ENCODE measurements at regions not wholly inside any gene's neighbourhood (a gene's known extent, or its start where the extent isn't known, plus 50 kb on each side); places are given as distances from the start of the nearest gene placed in this dataset.

- H3K4me1 Mint-ChIP-seq: no peaks in the 10 kb centered on the region
- DNase-seq: no peak
- CTCF ChIA-PET: interaction anchor here (0.6 kb wide), 1 partner anchor 68 kb away, joined by 3 read pairs; no protein-coding TSS in a partner anchor
- H3K9me3 Mint-ChIP-seq: no peaks in the 10 kb centered on the region
- no peaks in the 10 kb centered on the region for H3K36me3 Mint-ChIP-seq (ENCODE audit: low read depth)
- H3K27me3 Mint-ChIP-seq: no peaks in the 10 kb centered on the region
- POLR2A ChIA-PET: no interaction called here
- H3K4me3 Mint-ChIP-seq: no peak overlapping the region
- no peak overlapping the region for H3K27ac Mint-ChIP-seq
These were observed 727.5 kb downstream of the TBL1XR1 start for GRCh38 chr3:176469694-176470205.

- Mint-ChIP-seq H3K36me3 (ENCODE audit: low read depth) (no peaks in the 10 kb centered on the region), H3K4me1 (no peaks in the 10 kb centered on the region), H3K4me3 (no peak overlapping the region), H3K27ac (no peak overlapping the region), H3K27me3 (no peaks in the 10 kb centered on the region), H3K9me3 (no peaks in the 10 kb centered on the region)
- no peak for DNase-seq
- ChIA-PET CTCF (no interaction called here), POLR2A (no interaction called here)
These were observed 733.7 kb downstream of the TBL1XR1 start for GRCh38 chr3:176463610-176464009.

- H3K27ac Mint-ChIP-seq: no peak overlapping the region
- H3K4me3 Mint-ChIP-seq: no peak overlapping the region
- H3K27me3 Mint-ChIP-seq: no peaks in the 10 kb centered on the region
- DNase-seq: no peak
- H3K36me3 Mint-ChIP-seq (ENCODE audit: low read depth): no peaks in the 10 kb centered on the region
- CTCF ChIA-PET: no interaction called here
- H3K4me1 Mint-ChIP-seq: no peaks in the 10 kb centered on the region
- POLR2A ChIA-PET: no interaction called here
- H3K9me3 Mint-ChIP-seq: peaks cover 5% of the 10 kb centered on the region
These were observed 749.9 kb downstream of the TBL1XR1 start for GRCh38 chr3:176447369-176447768.

GRCh38 chr3:176442326-176442725 lies 755.0 kb downstream of the TBL1XR1 start:
- POLR2A ChIA-PET: no interaction called here
- no peaks in the 10 kb centered on the region for H3K27me3 Mint-ChIP-seq

GRCh38 chr3:176439729-176440128 lies 757.6 kb downstream of the TBL1XR1 start:
- POLR2A ChIA-PET: no interaction called here
- Mint-ChIP-seq H3K9me3 (peaks cover 5% of the 10 kb centered on the region), H3K36me3 (ENCODE audit: low read depth) (no peaks in the 10 kb centered on the region), H3K27me3 (no peaks in the 10 kb centered on the region), H3K4me1 (no peaks in the 10 kb centered on the region), H3K27ac (no peak overlapping the region), H3K4me3 (no peak overlapping the region)
- DNase-seq: no peak
- CTCF ChIA-PET: no interaction called here

More at GRCh38 chr3:176442326-176442725, 755.0 kb downstream of the TBL1XR1 start:
- Mint-ChIP-seq H3K36me3 (ENCODE audit: low read depth) (no peaks in the 10 kb centered on the region), H3K27ac (no peak overlapping the region), H3K4me1 (no peaks in the 10 kb centered on the region), H3K9me3 (peaks cover 5% of the 10 kb centered on the region), H3K4me3 (no peak overlapping the region)
- DNase-seq: no peak
- CTCF ChIA-PET: no interaction called here

GRCh38 chr3:176431991-176432390 lies 765.3 kb downstream of the TBL1XR1 start:
- no peaks in the 10 kb centered on the region for H3K27me3 Mint-ChIP-seq
- H3K36me3 Mint-ChIP-seq (ENCODE audit: low read depth): no peaks in the 10 kb centered on the region
- H3K4me1 Mint-ChIP-seq: no peaks in the 10 kb centered on the region
- H3K9me3 Mint-ChIP-seq: no peaks in the 10 kb centered on the region
- CTCF ChIA-PET: no interaction called here
- no peak for DNase-seq
- H3K4me3 Mint-ChIP-seq: no peak overlapping the region
- POLR2A ChIA-PET: no interaction called here
- no peak overlapping the region for H3K27ac Mint-ChIP-seq

GRCh38 chr3:176431038-176431418 lies 766.3 kb downstream of the TBL1XR1 start:
- H3K27ac Mint-ChIP-seq: no peak overlapping the region
- no peaks in the 10 kb centered on the region for H3K27me3 Mint-ChIP-seq
- DNase-seq: no peak
- ChIA-PET CTCF (no interaction called here), POLR2A (no interaction called here)
- no peak overlapping the region for H3K4me3 Mint-ChIP-seq
- no peaks in the 10 kb centered on the region for H3K4me1 Mint-ChIP-seq
- H3K9me3 Mint-ChIP-seq: no peaks in the 10 kb centered on the region
- no peaks in the 10 kb centered on the region for H3K36me3 Mint-ChIP-seq (ENCODE audit: low read depth)

GRCh38 chr3:176430244-176431037 lies 766.8 kb downstream of the TBL1XR1 start:
- Mint-ChIP-seq H3K36me3 (ENCODE audit: low read depth) (no peaks in the 10 kb centered on the region), H3K27ac (no peak overlapping the region), H3K27me3 (no peaks in the 10 kb centered on the region), H3K4me3 (no peak overlapping the region), H3K9me3 (no peaks in the 10 kb centered on the region), H3K4me1 (no peaks in the 10 kb centered on the region)
- no peak for DNase-seq
- ChIA-PET CTCF (no interaction called here), POLR2A (no interaction called here)

GRCh38 chr3:176428552-176428951 lies 768.7 kb downstream of the TBL1XR1 start:
- ChIA-PET POLR2A (no interaction called here), CTCF (no interaction called here)
- no peak overlapping the region for H3K27ac Mint-ChIP-seq
- no peaks in the 10 kb centered on the region for H3K36me3 Mint-ChIP-seq (ENCODE audit: low read depth)
- no peak overlapping the region for H3K4me3 Mint-ChIP-seq
- no peaks in the 10 kb centered on the region for H3K27me3 Mint-ChIP-seq
- no peaks in the 10 kb centered on the region for H3K9me3 Mint-ChIP-seq
- H3K4me1 Mint-ChIP-seq: no peaks in the 10 kb centered on the region
- DNase-seq: no peak

GRCh38 chr3:176426371-176426770 lies 770.9 kb downstream of the TBL1XR1 start:
- CTCF ChIA-PET: no interaction called here
- POLR2A ChIA-PET: no interaction called here
- no peaks in the 10 kb centered on the region for H3K27me3 Mint-ChIP-seq
- no peaks in the 10 kb centered on the region for H3K4me1 Mint-ChIP-seq
- no peak overlapping the region for H3K27ac Mint-ChIP-seq
- H3K36me3 Mint-ChIP-seq (ENCODE audit: low read depth): no peaks in the 10 kb centered on the region
- no peak for DNase-seq
- H3K9me3 Mint-ChIP-seq: no peaks in the 10 kb centered on the region
- H3K4me3 Mint-ChIP-seq: no peak overlapping the region

GRCh38 chr3:176416870-176417269 lies 780.4 kb downstream of the TBL1XR1 start:
- H3K36me3 Mint-ChIP-seq (ENCODE audit: low read depth): no peaks in the 10 kb centered on the region
- ChIA-PET POLR2A (no interaction called here), CTCF (no interaction called here)
- no peaks in the 10 kb centered on the region for H3K9me3 Mint-ChIP-seq
- DNase-seq: no peak
- H3K27me3 Mint-ChIP-seq: no peaks in the 10 kb centered on the region
- H3K27ac Mint-ChIP-seq: no peak overlapping the region
- no peaks in the 10 kb centered on the region for H3K4me1 Mint-ChIP-seq
- H3K4me3 Mint-ChIP-seq: no peak overlapping the region

- H3K4me3 Mint-ChIP-seq: no peak overlapping the region
- H3K27me3 Mint-ChIP-seq: no peaks in the 10 kb centered on the region
- no peak overlapping the region for H3K27ac Mint-ChIP-seq
- no peaks in the 10 kb centered on the region for H3K36me3 Mint-ChIP-seq (ENCODE audit: low read depth)
- POLR2A ChIA-PET: no interaction called here
- CTCF ChIA-PET: no interaction called here
- H3K9me3 Mint-ChIP-seq: no peaks in the 10 kb centered on the region
- H3K4me1 Mint-ChIP-seq: no peaks in the 10 kb centered on the region
- DNase-seq: no peak
These were observed 781.5 kb downstream of the TBL1XR1 start for GRCh38 chr3:176415661-176416295.

GRCh38 chr3:176412771-176413170 lies 784.5 kb downstream of the TBL1XR1 start:
- no peak overlapping the region for H3K27ac Mint-ChIP-seq
- H3K36me3 Mint-ChIP-seq (ENCODE audit: low read depth): no peaks in the 10 kb centered on the region
- H3K4me1 Mint-ChIP-seq: no peaks in the 10 kb centered on the region
- POLR2A ChIA-PET: no interaction called here
- H3K9me3 Mint-ChIP-seq: no peaks in the 10 kb centered on the region
- H3K4me3 Mint-ChIP-seq: no peak overlapping the region
- H3K27me3 Mint-ChIP-seq: no peaks in the 10 kb centered on the region
- no peak for DNase-seq
- CTCF ChIA-PET: no interaction called here

GRCh38 chr3:176403531-176403930 lies 793.8 kb downstream of the TBL1XR1 start:
- no peaks in the 10 kb centered on the region for H3K36me3 Mint-ChIP-seq (ENCODE audit: low read depth)
- ChIA-PET POLR2A (no interaction called here), CTCF (no interaction called here)
- no peaks in the 10 kb centered on the region for H3K27me3 Mint-ChIP-seq
- no peak overlapping the region for H3K4me3 Mint-ChIP-seq
- peaks cover 5% of the 10 kb centered on the region for H3K9me3 Mint-ChIP-seq
- DNase-seq: no peak
- no peaks in the 10 kb centered on the region for H3K4me1 Mint-ChIP-seq
- no peak overlapping the region for H3K27ac Mint-ChIP-seq
